ENCODE measurements at regions not wholly inside any gene's neighbourhood (a gene's known extent, or its start where the extent isn't known, plus 50 kb on each side); places are given as distances from the start of the nearest gene placed in this dataset.

DNA sequence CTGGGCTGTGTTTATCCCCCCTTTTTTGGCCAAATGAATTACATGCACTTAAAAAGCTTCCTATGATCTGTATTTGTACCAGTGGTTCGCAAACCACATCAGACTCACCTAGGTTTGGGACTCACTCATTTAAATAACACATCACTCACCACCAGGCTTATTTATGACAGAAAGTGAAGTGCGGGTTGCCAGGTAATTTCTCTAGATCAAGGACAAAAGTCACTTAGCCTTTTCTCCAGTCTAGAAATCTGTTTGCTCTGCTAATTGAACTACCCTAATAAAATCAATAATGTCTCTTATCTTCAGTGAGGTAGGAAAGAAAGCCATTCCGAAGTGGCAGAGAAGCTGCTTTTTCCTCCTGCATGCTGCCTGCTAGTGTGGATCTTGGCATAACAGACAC lies 88.1 kb upstream of the SLC8A1 start:
- Histone ChIP-seq H3K27me3 (replicated peaks; ENCODE audit: control insufficient read depth, insufficient read depth, low read length, poor library complexity, severe bottlenecking) (no peaks in the 10 kb centered on the region), H3K4me1 (ENCODE audit: control insufficient read depth, insufficient read depth, low read length, poor library complexity, severe bottlenecking) (no peaks in the 10 kb centered on the region), H3K9me3 (ENCODE audit: control insufficient read depth, low read length) (no peaks in the 10 kb centered on the region), H3K27ac (ENCODE audit: insufficient read depth, low read length, poor library complexity, severe bottlenecking) (no peak overlapping the region), H3K4me3 (ENCODE audit: insufficient read depth, low read depth, low read length, poor library complexity, severe bottlenecking) (no peak overlapping the region), H3K36me3 (ENCODE audit: control insufficient read depth, insufficient read depth, low read length) (no peaks in the 10 kb centered on the region)
- no peak for DNase-seq

DNA sequence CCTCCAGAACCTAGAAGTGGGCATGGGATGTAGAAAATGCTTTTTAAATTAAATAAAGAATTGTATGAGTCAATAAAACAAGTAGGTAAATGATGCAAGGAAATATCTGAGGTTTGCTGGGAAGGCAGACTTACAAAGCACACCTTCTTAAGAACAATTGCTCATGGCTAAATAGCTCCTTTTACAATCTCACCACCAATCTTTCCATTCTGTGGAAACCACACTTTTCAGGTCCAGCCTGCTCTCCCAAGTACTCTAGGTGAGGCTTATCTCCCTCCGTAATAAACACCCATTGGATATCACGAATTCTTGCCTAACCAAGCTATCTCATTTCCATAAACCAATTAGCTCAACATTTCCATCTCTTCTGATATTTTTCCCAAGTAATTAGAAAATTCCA lies 91.5 kb upstream of the SLC8A1 start:
- no peaks in the 10 kb centered on the region for H3K36me3 ChIP-seq (ENCODE audit: control insufficient read depth, insufficient read depth, low read length)
- H3K27me3 ChIP-seq (replicated peaks; ENCODE audit: control insufficient read depth, insufficient read depth, low read length, poor library complexity, severe bottlenecking), result no peaks in the 10 kb centered on the region
- no peaks in the 10 kb centered on the region for H3K4me1 ChIP-seq (ENCODE audit: control insufficient read depth, insufficient read depth, low read length, poor library complexity, severe bottlenecking)
- DNase-seq, result no peak
- H3K4me3 ChIP-seq (ENCODE audit: insufficient read depth, low read depth, low read length, poor library complexity, severe bottlenecking), result no peak overlapping the region
- H3K9me3 ChIP-seq (ENCODE audit: control insufficient read depth, low read length), result no peaks in the 10 kb centered on the region
- H3K27ac ChIP-seq (ENCODE audit: insufficient read depth, low read length, poor library complexity, severe bottlenecking), result no peak overlapping the region

DNA sequence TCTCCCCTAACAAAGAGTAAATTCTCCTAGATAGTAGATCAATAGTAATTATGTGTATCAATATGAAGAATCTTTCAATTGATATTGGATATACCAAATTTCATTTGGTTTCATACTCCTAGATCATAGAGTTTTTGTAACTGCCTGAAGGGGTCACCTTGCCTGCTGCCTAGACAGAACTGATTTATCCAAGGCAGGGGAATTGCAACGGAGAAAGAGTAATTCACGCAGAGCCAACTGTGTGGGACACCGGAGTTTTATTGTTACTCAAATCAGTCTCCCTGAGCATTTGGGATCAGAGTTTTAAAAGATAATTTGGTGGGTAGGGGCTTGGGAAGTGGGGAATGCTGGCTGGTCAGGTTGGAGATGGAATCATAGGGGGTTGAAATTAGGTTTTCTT lies 92.2 kb upstream of the SLC8A1 start:
- Histone ChIP-seq H3K4me3 (ENCODE audit: insufficient read depth, low read depth, low read length, poor library complexity, severe bottlenecking) (no peak overlapping the region), H3K27ac (ENCODE audit: insufficient read depth, low read length, poor library complexity, severe bottlenecking) (no peak overlapping the region), H3K27me3 (replicated peaks; ENCODE audit: control insufficient read depth, insufficient read depth, low read length, poor library complexity, severe bottlenecking) (no peaks in the 10 kb centered on the region), H3K36me3 (ENCODE audit: control insufficient read depth, insufficient read depth, low read length) (no peaks in the 10 kb centered on the region), H3K9me3 (ENCODE audit: control insufficient read depth, low read length) (no peaks in the 10 kb centered on the region), H3K4me1 (ENCODE audit: control insufficient read depth, insufficient read depth, low read length, poor library complexity, severe bottlenecking) (no peaks in the 10 kb centered on the region)
- no peak for DNase-seq

DNA sequence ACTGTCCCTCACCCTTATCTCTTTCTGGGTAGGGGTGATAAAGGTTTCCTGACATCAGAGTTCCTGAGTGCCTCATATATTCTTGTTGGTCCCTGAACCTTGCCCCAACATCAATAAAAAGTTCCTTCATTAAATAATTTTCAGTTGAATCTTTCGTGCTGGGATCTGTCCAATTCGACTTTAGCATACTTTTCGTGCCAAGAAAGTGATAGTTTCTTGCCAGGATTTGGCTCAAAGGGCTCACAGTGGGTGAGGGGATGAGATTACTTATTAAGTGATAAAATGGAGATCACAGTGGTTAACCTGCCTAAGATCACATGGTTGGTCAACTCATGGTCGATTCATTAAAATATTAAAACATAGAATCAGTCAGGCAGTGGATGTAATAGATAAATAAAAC lies 93.8 kb upstream of the SLC8A1 start:
- no peaks in the 10 kb centered on the region for H3K27me3 ChIP-seq (replicated peaks; ENCODE audit: control insufficient read depth, insufficient read depth, low read length, poor library complexity, severe bottlenecking)
- no peaks in the 10 kb centered on the region for H3K36me3 ChIP-seq (ENCODE audit: control insufficient read depth, insufficient read depth, low read length)
- no peak overlapping the region for H3K27ac ChIP-seq (ENCODE audit: insufficient read depth, low read length, poor library complexity, severe bottlenecking)
- no peak overlapping the region for H3K4me3 ChIP-seq (ENCODE audit: insufficient read depth, low read depth, low read length, poor library complexity, severe bottlenecking)
- H3K4me1 ChIP-seq (ENCODE audit: control insufficient read depth, insufficient read depth, low read length, poor library complexity, severe bottlenecking), result no peaks in the 10 kb centered on the region
- H3K9me3 ChIP-seq (ENCODE audit: control insufficient read depth, low read length), result no peaks in the 10 kb centered on the region
- DNase-seq, result no peak

DNA sequence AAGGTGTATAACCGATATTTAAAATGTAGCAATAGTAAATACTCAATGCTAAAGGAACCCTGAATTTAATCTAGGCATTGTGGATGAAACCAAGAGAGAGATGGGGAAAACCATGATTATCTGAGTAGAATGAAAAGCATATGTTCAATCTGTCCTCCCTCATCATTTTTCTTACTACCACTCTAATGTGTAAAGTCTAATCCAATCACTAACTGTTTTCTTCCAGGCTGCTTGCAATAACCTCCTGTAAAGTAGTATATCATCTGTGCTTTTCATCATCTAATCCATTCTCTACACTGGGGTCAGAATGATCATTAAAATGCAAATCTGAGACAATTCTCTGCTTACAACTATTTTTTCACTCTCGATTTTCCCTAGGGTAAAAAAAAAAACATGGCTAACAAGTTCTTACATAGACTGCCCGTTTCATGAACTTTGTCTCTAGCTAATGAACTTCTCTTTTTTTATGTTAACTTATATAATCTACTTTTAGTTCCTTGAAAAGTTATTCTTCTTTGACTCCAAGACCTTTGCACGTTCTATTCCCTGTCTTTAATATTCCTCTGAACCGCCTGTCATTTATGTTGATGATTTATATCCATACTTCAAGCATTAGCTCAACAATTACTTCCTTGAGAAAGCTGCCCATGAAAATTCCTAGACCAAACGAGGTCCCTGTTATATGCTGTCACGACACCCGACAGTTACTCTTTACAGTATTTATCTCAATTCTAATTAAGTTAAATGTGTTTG lies 94.7 kb upstream of the SLC8A1 start:
- no peak for DNase-seq
- H3K4me3 ChIP-seq (ENCODE audit: insufficient read depth, low read depth, low read length, poor library complexity, severe bottlenecking), result no peak overlapping the region
- no peaks in the 10 kb centered on the region for H3K36me3 ChIP-seq (ENCODE audit: control insufficient read depth, insufficient read depth, low read length)
- no peaks in the 10 kb centered on the region for H3K4me1 ChIP-seq (ENCODE audit: control insufficient read depth, insufficient read depth, low read length, poor library complexity, severe bottlenecking)
- H3K27me3 ChIP-seq (replicated peaks; ENCODE audit: control insufficient read depth, insufficient read depth, low read length, poor library complexity, severe bottlenecking), result no peaks in the 10 kb centered on the region
- H3K9me3 ChIP-seq (ENCODE audit: control insufficient read depth, low read length), result no peaks in the 10 kb centered on the region
- no peak overlapping the region for H3K27ac ChIP-seq (ENCODE audit: insufficient read depth, low read length, poor library complexity, severe bottlenecking)

DNA sequence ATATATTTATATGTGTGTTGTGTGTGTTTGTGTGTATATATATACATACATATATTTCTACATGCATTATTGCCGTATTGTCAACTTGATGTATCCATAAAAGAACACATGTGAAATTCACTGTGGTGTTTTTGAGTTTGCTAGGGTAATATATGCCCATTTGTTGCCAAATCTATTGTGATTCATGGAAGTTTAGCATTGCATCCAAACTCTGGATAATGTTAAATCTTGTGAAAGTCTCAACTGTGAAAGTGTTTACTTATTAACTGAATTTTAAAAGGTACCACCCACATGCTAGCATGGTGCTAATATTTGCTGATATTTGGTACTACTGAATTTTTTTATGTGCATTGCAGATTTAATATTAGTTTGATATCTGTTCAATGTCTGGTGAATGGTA lies 96.6 kb upstream of the SLC8A1 start:
- no peak for DNase-seq
- H3K27ac ChIP-seq (ENCODE audit: insufficient read depth, low read length, poor library complexity, severe bottlenecking), result no peak overlapping the region

DNA sequence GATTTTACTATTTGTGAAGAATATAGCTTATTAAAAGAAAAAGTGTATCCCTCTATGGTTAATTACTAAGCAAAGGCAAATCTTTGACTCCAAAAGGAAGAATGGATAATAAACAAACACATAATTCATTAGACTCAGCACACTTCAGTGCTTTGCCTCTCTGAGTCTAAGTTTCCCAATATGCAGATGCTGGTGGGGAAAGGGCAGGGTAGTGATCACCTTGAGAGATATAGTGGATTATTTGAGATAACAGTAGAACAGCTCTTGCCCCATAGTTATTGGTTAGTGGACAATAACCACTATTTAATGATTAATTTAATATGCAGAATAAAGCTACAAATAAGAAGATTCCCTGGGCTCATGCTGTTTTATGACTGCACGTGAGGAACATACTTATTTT lies 98.2 kb upstream of the SLC8A1 start:
- no peak for DNase-seq
- H3K4me3 ChIP-seq (ENCODE audit: insufficient read depth, low read depth, low read length, poor library complexity, severe bottlenecking), result no peak overlapping the region
- H3K27me3 ChIP-seq (replicated peaks; ENCODE audit: control insufficient read depth, insufficient read depth, low read length, poor library complexity, severe bottlenecking), result no peaks in the 10 kb centered on the region
- H3K36me3 ChIP-seq (ENCODE audit: control insufficient read depth, insufficient read depth, low read length), result no peaks in the 10 kb centered on the region
- no peak overlapping the region for H3K27ac ChIP-seq (ENCODE audit: insufficient read depth, low read length, poor library complexity, severe bottlenecking)
- H3K9me3 ChIP-seq (ENCODE audit: control insufficient read depth, low read length), result no peaks in the 10 kb centered on the region
- H3K4me1 ChIP-seq (ENCODE audit: control insufficient read depth, insufficient read depth, low read length, poor library complexity, severe bottlenecking), result no peaks in the 10 kb centered on the region

More for the DNA sequence above, 96.6 kb upstream of the SLC8A1 start:
- no peaks in the 10 kb centered on the region for H3K4me1 ChIP-seq (ENCODE audit: control insufficient read depth, insufficient read depth, low read length, poor library complexity, severe bottlenecking)
- H3K27me3 ChIP-seq (replicated peaks; ENCODE audit: control insufficient read depth, insufficient read depth, low read length, poor library complexity, severe bottlenecking), result no peaks in the 10 kb centered on the region
- H3K36me3 ChIP-seq (ENCODE audit: control insufficient read depth, insufficient read depth, low read length), result no peaks in the 10 kb centered on the region
- no peaks in the 10 kb centered on the region for H3K9me3 ChIP-seq (ENCODE audit: control insufficient read depth, low read length)
- H3K4me3 ChIP-seq (ENCODE audit: insufficient read depth, low read depth, low read length, poor library complexity, severe bottlenecking), result no peak overlapping the region

DNA sequence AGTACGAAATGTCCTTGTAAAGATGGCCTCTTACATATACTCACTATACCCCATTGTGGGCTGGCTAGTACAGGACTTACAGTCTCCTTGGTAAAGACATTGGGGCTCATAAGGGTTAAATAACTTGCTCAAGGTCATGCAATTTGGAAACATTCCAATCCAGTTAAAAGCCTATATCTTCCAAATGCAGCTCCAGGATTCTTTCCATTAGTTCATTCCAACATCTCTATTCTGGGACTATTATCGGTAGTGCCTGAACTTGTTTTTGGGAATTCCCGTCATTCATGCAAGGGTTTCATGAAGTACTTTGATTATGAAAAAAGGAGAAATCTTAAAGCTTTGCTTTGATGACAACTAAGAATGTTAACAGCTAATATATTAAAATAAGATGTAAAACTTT lies 99.2 kb upstream of the SLC8A1 start:
- Histone ChIP-seq H3K36me3 (ENCODE audit: control insufficient read depth, insufficient read depth, low read length) (no peaks in the 10 kb centered on the region), H3K27ac (ENCODE audit: insufficient read depth, low read length, poor library complexity, severe bottlenecking) (no peak overlapping the region), H3K9me3 (ENCODE audit: control insufficient read depth, low read length) (no peaks in the 10 kb centered on the region), H3K27me3 (replicated peaks; ENCODE audit: control insufficient read depth, insufficient read depth, low read length, poor library complexity, severe bottlenecking) (no peaks in the 10 kb centered on the region), H3K4me1 (ENCODE audit: control insufficient read depth, insufficient read depth, low read length, poor library complexity, severe bottlenecking) (no peaks in the 10 kb centered on the region), H3K4me3 (ENCODE audit: insufficient read depth, low read depth, low read length, poor library complexity, severe bottlenecking) (no peak overlapping the region)
- DNase-seq, result no peak

DNA sequence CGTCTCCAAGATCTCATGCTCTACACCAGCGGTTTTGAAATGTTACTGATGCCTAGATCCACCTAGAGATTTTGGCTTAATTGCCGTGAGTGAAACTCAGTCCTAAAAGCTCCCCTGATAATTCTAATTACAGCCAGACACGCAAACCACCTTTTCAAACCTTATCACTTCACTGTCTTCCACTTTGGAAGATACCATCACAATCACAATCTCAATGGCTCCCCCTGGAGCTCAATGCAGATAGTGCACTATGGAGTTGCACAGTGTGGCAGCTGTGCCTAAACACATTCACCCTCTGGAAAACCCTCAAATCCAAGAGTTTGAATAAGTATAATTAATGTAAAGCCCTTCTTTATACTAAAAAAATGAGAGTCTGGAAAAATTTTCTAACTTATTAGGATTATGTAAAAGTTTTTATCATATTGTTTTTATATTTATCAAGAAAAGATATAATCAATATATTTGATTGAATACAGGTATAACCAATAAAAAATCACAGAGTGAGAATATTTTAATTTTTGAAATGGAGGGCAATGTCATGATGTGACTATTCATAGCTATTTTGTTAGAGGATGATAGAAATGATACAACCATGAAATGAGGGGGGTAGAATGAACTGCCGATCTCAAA lies 102.9 kb upstream of the SLC8A1 start:
- no peaks in the 10 kb centered on the region for H3K9me3 ChIP-seq (ENCODE audit: control insufficient read depth, low read length)
- no peak for DNase-seq
- H3K36me3 ChIP-seq (ENCODE audit: control insufficient read depth, insufficient read depth, low read length), result no peaks in the 10 kb centered on the region
- H3K4me3 ChIP-seq (ENCODE audit: insufficient read depth, low read depth, low read length, poor library complexity, severe bottlenecking), result no peak overlapping the region
- no peak overlapping the region for H3K27ac ChIP-seq (ENCODE audit: insufficient read depth, low read length, poor library complexity, severe bottlenecking)
- no peaks in the 10 kb centered on the region for H3K4me1 ChIP-seq (ENCODE audit: control insufficient read depth, insufficient read depth, low read length, poor library complexity, severe bottlenecking)
- H3K27me3 ChIP-seq (replicated peaks; ENCODE audit: control insufficient read depth, insufficient read depth, low read length, poor library complexity, severe bottlenecking), result no peaks in the 10 kb centered on the region

DNA sequence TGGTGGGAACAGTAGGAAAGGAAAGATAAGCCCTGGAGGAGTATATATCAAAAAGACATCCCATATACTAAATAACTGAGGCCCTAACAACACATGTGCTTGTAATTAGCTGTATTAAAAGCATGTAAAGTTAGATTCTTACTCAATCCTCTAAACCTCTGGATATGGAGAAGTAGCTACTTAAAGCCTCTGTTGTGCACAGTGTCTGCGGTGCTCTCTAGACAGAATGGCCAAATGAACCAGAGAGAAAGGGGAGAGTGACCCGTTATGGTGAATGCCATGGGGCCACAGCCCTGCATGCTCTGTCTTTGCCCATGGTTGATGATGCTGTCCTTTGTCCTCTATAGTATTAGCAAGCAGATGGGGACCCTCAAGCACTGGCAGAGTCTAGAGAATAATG lies 104.4 kb upstream of the SLC8A1 start:
- H3K27me3 ChIP-seq (replicated peaks; ENCODE audit: control insufficient read depth, insufficient read depth, low read length, poor library complexity, severe bottlenecking), result no peaks in the 10 kb centered on the region
- H3K27ac ChIP-seq (ENCODE audit: insufficient read depth, low read length, poor library complexity, severe bottlenecking), result no peak overlapping the region
- no peak overlapping the region for H3K4me3 ChIP-seq (ENCODE audit: insufficient read depth, low read depth, low read length, poor library complexity, severe bottlenecking)
- no peak for DNase-seq
- no peaks in the 10 kb centered on the region for H3K9me3 ChIP-seq (ENCODE audit: control insufficient read depth, low read length)
- H3K4me1 ChIP-seq (ENCODE audit: control insufficient read depth, insufficient read depth, low read length, poor library complexity, severe bottlenecking), result no peaks in the 10 kb centered on the region
- H3K36me3 ChIP-seq (ENCODE audit: control insufficient read depth, insufficient read depth, low read length), result no peaks in the 10 kb centered on the region

All from effector memory CD4-positive, alpha-beta T cell (primary cell).